Caco-2 (cell line): ENCODE measurements at regions not wholly inside any gene's neighbourhood (a gene's known extent, or its start where the extent isn't known, plus 50 kb on each side); places are given as distances from the start of the nearest gene placed in this dataset.

Experiments used
- BruUV-seq: library from RNA; stranded (reverse); fragments of 400-500 nt; replicated peaks from 2 replicates; lab custom pipeline; 2021; lab: Mats Ljungman, UMichigan
- CTCF ChIA-PET: fragments of 300-600 bp; sonication (Branson Sonifier 250); formaldehyde crosslinking; loops from one replicate; lab custom pipeline; 2022; ENCODE audit warnings: antibody characterized with exemption; lab: Charles Lee
- POLR2A ChIA-PET: fragments of 300-600 bp; sonication (Branson Sonifier 250); formaldehyde crosslinking; loops from one replicate; lab custom pipeline; 2022; ENCODE audit warnings: antibody characterized with exemption; lab: Charles Lee
- DNase-seq, 2 experiments: peaks; one replicate each; pipeline versions ENCODE4 v3.0.0 to v3.0.0-alpha.2; 2020 to 2022
- H3K27me3 ChIP-seq: replicated peaks from 2 replicates; pipeline ENCODE4 v1.6.0; 2011; ENCODE audit warnings: low read length; ENCODE audit not compliant: control insufficient read depth, insufficient read depth
- H3K36me3 ChIP-seq: 2 replicates; pipeline ENCODE4 v1.5.1; 2011; ENCODE audit warnings: low read length; ENCODE audit not compliant: control insufficient read depth, insufficient read depth
- H3K4me1 ChIP-seq: fragments of 250-450 bp; sonication (Bioruptor Pico); 2 replicates; pipeline ENCODE4 v1.5.1; 2020; ENCODE audit warnings: mild to moderate bottlenecking
- H3K4me3 ChIP-seq: 2 replicates; pipeline ENCODE4 v1.5.1; 2011; ENCODE audit warnings: low read depth, mild to moderate bottlenecking, control low read depth, low read length
- H3K9me3 ChIP-seq: fragments of 250-450 bp; sonication (Bioruptor Pico); 2 replicates; pipeline ENCODE4 v1.5.1; 2020; ENCODE audit warnings: mild to moderate bottlenecking, moderate library complexity
- H3K27ac Mint-ChIP-seq: one replicate; pipeline ENCODE4 v1.8.0; 2022; ENCODE audit warnings: mixed read lengths; ENCODE audit not compliant: unreplicated experiment
- H3K27me3 Mint-ChIP-seq: one replicate; pipeline ENCODE4 v1.8.0; 2022; ENCODE audit warnings: mixed read lengths; ENCODE audit not compliant: insufficient read depth, unreplicated experiment
- H3K36me3 Mint-ChIP-seq: one replicate; pipeline ENCODE4 v1.8.0; 2022; ENCODE audit warnings: mild to moderate bottlenecking, mixed read lengths; ENCODE audit not compliant: insufficient read depth, unreplicated experiment
- H3K4me1 Mint-ChIP-seq: one replicate; pipeline ENCODE4 v1.8.0; 2022; ENCODE audit warnings: low read depth, mixed read lengths; ENCODE audit not compliant: unreplicated experiment
- H3K4me3 Mint-ChIP-seq: one replicate; pipeline ENCODE4 v1.8.0; 2022; ENCODE audit warnings: mild to moderate bottlenecking, moderate library complexity, mixed read lengths; ENCODE audit not compliant: unreplicated experiment
- H3K9me3 Mint-ChIP-seq: one replicate; pipeline ENCODE4 v1.8.0; 2022; ENCODE audit warnings: mixed read lengths; ENCODE audit not compliant: unreplicated experiment
- intact Hi-C: fragments of 100-400 bp; cut with micrococcal nuclease; formaldehyde crosslinking; loops from one replicate; pipeline ENCODE4 v1.10.0; 2022; ENCODE audit not compliant: unreplicated experiment
- TF ChIP-seq, protein P1 (sequence below), 2 experiments: fragments of 200-600 bp in 1 of 2; IDR thresholded peaks; 1 replicate in 1 of 2; 2 replicates in 1 of 2; pipeline versions ENCODE4 v1.5.1 to v1.8.0; 2011 to 2022; ENCODE audit warnings: antibody characterized with exemption in 1 of 2, control low read depth in 1 of 2, inconsistent platforms in 1 of 2, low read depth in 1 of 2, low read length in 1 of 2, mild to moderate bottlenecking in 1 of 2, moderate library complexity in 1 of 2; ENCODE audit not compliant: insufficient read depth in 1 of 2, severe bottlenecking in 1 of 2, unreplicated experiment in 1 of 2

- Histone ChIP-seq H3K9me3 (no peaks in the 10 kb centered on the region), H3K4me1 (no peaks in the 10 kb centered on the region), H3K27me3 (no peaks in the 10 kb centered on the region), H3K4me3 (no peak overlapping the region), H3K36me3 (no peaks in the 10 kb centered on the region)
- ChIA-PET CTCF (no interaction called here), POLR2A (no interaction called here)
- Mint-ChIP-seq H3K36me3 (no peaks in the 10 kb centered on the region), H3K9me3 (no peaks in the 10 kb centered on the region), H3K27me3 (peaks cover 5% of the 10 kb centered on the region), H3K4me1 (no peaks in the 10 kb centered on the region), H3K27ac (no peak overlapping the region), H3K4me3 (no peak overlapping the region)
- intact Hi-C loops, result no loop called here
- DNase-seq, result no peak
- no TSS peak for BruUV-seq
- TF ChIP-seq, protein P1, sequence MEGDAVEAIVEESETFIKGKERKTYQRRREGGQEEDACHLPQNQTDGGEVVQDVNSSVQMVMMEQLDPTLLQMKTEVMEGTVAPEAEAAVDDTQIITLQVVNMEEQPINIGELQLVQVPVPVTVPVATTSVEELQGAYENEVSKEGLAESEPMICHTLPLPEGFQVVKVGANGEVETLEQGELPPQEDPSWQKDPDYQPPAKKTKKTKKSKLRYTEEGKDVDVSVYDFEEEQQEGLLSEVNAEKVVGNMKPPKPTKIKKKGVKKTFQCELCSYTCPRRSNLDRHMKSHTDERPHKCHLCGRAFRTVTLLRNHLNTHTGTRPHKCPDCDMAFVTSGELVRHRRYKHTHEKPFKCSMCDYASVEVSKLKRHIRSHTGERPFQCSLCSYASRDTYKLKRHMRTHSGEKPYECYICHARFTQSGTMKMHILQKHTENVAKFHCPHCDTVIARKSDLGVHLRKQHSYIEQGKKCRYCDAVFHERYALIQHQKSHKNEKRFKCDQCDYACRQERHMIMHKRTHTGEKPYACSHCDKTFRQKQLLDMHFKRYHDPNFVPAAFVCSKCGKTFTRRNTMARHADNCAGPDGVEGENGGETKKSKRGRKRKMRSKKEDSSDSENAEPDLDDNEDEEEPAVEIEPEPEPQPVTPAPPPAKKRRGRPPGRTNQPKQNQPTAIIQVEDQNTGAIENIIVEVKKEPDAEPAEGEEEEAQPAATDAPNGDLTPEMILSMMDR (IDR thresholded peaks at IDR 0.05; ENCODE audit: insufficient read depth in 1 of 2, low read depth in 1 of 2, low read length in 1 of 2, severe bottlenecking in 1 of 2, unreplicated experiment in 1 of 2), result peak in 1 of 2 experiments; percentile 11
Measured at GRCh38 chr11:80844110-80844819, 1403.4 kb upstream of the TENM4 start.

DNA sequence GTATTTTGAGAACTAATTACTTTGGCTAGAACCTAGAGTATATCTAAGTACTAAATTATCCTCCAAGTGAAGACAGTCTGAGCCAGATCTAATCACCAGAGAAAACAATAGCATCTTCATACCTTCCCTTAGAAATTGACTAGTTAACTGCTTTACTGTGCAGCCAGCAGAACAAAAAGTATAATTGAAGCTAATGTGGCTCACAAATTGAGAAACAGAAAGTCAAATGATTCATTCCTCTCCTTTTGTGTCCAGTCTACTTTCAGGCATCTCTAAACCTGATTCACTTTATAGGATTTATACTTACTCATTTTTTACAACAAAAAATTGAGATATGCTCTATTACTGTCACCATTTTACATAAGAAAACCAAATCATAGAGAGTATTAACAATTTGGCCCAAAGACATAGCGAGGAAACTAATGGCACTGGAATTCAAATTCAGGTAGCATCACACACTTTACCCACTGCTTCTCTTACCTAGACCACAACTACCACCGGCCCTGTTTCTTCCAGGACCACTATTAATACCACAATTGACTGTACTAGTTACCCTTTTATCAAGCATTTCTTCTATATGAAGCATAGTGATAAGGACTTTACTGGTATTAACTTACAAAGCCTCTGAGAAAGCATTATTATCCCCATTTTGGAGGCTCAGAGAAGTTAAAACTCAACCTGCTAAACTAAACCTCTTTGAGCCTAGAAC, 1402.6 kb upstream of the TENM4 start:
- DNase-seq, result no peak
- intact Hi-C loops, result no loop called here
- H3K4me3 Mint-ChIP-seq, result no peak overlapping the region
- H3K9me3 ChIP-seq, result no peaks in the 10 kb centered on the region
- H3K4me1 ChIP-seq, result no peaks in the 10 kb centered on the region
- no peaks in the 10 kb centered on the region for H3K36me3 ChIP-seq
- H3K9me3 Mint-ChIP-seq, result no peaks in the 10 kb centered on the region
- H3K27me3 Mint-ChIP-seq, result peaks cover 3% of the 10 kb centered on the region
- TF ChIP-seq, protein P1 (IDR thresholded peaks at IDR 0.05; ENCODE audit: insufficient read depth in 1 of 2, low read depth in 1 of 2, low read length in 1 of 2, severe bottlenecking in 1 of 2, unreplicated experiment in 1 of 2), result no peak
- no peak overlapping the region for H3K4me3 ChIP-seq
- ChIA-PET POLR2A (no interaction called here), CTCF (no interaction called here)
- H3K4me1 Mint-ChIP-seq, result no peaks in the 10 kb centered on the region
- no TSS peak for BruUV-seq
- H3K27me3 ChIP-seq, result no peaks in the 10 kb centered on the region
- no peaks in the 10 kb centered on the region for H3K36me3 Mint-ChIP-seq
- H3K27ac Mint-ChIP-seq, result no peak overlapping the region

DNA sequence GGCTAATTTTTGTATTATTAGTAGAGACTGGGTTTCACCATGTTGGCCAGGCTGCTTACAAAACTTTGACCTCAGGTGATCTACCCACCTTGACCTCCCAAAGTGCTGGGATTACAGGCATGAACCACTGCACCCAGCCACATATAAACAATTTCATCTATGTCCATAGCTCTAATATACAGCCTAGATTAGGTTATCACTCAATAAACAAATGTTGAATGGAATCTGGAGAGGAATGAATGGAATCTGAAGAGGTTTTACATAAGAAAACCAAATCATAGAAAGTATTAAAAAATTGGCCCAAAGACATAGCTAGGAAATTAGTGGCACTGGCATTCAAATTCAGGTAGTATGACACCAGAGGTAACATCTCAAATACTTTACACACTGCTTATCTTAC, 1401.4 kb upstream of the TENM4 start:
- Histone ChIP-seq H3K36me3 (no peaks in the 10 kb centered on the region), H3K27me3 (no peaks in the 10 kb centered on the region), H3K9me3 (no peaks in the 10 kb centered on the region), H3K4me3 (no peak overlapping the region), H3K4me1 (no peaks in the 10 kb centered on the region)
- TF ChIP-seq, protein P1 (IDR thresholded peaks at IDR 0.05; ENCODE audit: insufficient read depth in 1 of 2, low read depth in 1 of 2, low read length in 1 of 2, severe bottlenecking in 1 of 2, unreplicated experiment in 1 of 2), result no peak
- no peak for DNase-seq
- POLR2A ChIA-PET, result no interaction called here
- no peaks in the 10 kb centered on the region for H3K36me3 Mint-ChIP-seq
- CTCF ChIA-PET, result no interaction called here
- no peak overlapping the region for H3K4me3 Mint-ChIP-seq
- H3K9me3 Mint-ChIP-seq, result no peaks in the 10 kb centered on the region
- peaks cover 6% of the 10 kb centered on the region for H3K27me3 Mint-ChIP-seq
- intact Hi-C loops, result no loop called here
- no peak overlapping the region for H3K27ac Mint-ChIP-seq
- H3K4me1 Mint-ChIP-seq, result no peaks in the 10 kb centered on the region
- BruUV-seq, result no TSS peak
